Urinary bladder (tissue), 3 donors: ENCODE measurements at regions not wholly inside any gene's neighbourhood (a gene's known extent, or its start where the extent isn't known, plus 50 kb on each side); places are given as distances from the start of the nearest gene placed in this dataset.

ENCODE experiments used
- DNase-seq: peaks from one replicate; pipeline ENCODE4 v3.0.0-alpha.2; 2015; ENCODE audit errors: extremely low spot score
- H3K27ac ChIP-seq: one replicate; pipeline ENCODE4 v1.5.1; 2013; ENCODE audit warnings: low read depth, mild to moderate bottlenecking, moderate library complexity
- H3K36me3 ChIP-seq: one replicate; pipeline ENCODE4 v1.6.1; 2013; ENCODE audit warnings: mild to moderate bottlenecking, moderate library complexity; ENCODE audit not compliant: insufficient read depth
- H3K4me1 ChIP-seq: one replicate; pipeline ENCODE4 v1.6.1; 2013; ENCODE audit warnings: mild to moderate bottlenecking, moderate library complexity; ENCODE audit not compliant: insufficient read depth
- H3K4me3 ChIP-seq: one replicate; pipeline ENCODE4 v1.5.1; 2013; ENCODE audit warnings: low read depth, low read length
- WGBS: extraction: QIAGEN DNeasy Blood & Tissue Kit; methylation state at CpG from one replicate; pipeline ENCODE4 v1.1.7; 2013; 5-methylcytosine and 5-hydroxymethylcytosine counted together
- donor health status: healthy with polysubstance abuse.
- donor health status: healthy.

GRCh38 chr12:24482882-24483604, 465.9 kb downstream of the BCAT1 start:
- 84% methylated on average over 3 of the region's 3 CpGs for WGBS

GRCh38 chr12:24482044-24482443, 466.9 kb downstream of the BCAT1 start:
- Histone ChIP-seq H3K27ac (no peak overlapping the region), H3K36me3 (no peaks in the 10 kb centered on the region), H3K4me1 (no peaks in the 10 kb centered on the region), H3K4me3 (no peak overlapping the region)
- WGBS, result 98% methylated on average over 3 of the region's 3 CpGs
- no peak for DNase-seq

More at GRCh38 chr12:24482882-24483604, 465.9 kb downstream of the BCAT1 start:
- DNase-seq, result no peak
- Histone ChIP-seq H3K27ac (no peak overlapping the region), H3K36me3 (no peaks in the 10 kb centered on the region), H3K4me1 (no peaks in the 10 kb centered on the region), H3K4me3 (no peak overlapping the region)

- no peak for DNase-seq
- Histone ChIP-seq H3K4me3 (no peak overlapping the region), H3K4me1 (no peaks in the 10 kb centered on the region), H3K27ac (no peak overlapping the region), H3K36me3 (no peaks in the 10 kb centered on the region)
- 75% methylated on average over 5 of the region's 5 CpGs for WGBS
These were observed 468.0 kb downstream of the BCAT1 start for GRCh38 chr12:24480766-24481449.

GRCh38 chr12:24479131-24479530, 469.8 kb downstream of the BCAT1 start:
- no peak overlapping the region for H3K27ac ChIP-seq
- H3K4me1 ChIP-seq, result no peaks in the 10 kb centered on the region
- no peak for DNase-seq
- H3K4me3 ChIP-seq, result no peak overlapping the region
- WGBS, result 82% methylated on average over 5 of the region's 5 CpGs
- H3K36me3 ChIP-seq, result no peaks in the 10 kb centered on the region

GRCh38 chr12:24478254-24478653, 470.6 kb downstream of the BCAT1 start:
- no peaks in the 10 kb centered on the region for H3K4me1 ChIP-seq
- no peak overlapping the region for H3K27ac ChIP-seq
- no peaks in the 10 kb centered on the region for H3K36me3 ChIP-seq
- no peak for DNase-seq
- WGBS, result 88% methylated on average over 1 of the region's 1 CpG
- H3K4me3 ChIP-seq, result no peak overlapping the region

GRCh38 chr12:24476310-24476709, 472.6 kb downstream of the BCAT1 start:
- WGBS, result 93% methylated on average over 6 of the region's 6 CpGs
- no peak for DNase-seq

GRCh38 chr12:24475337-24475736, 473.6 kb downstream of the BCAT1 start:
- no peak for DNase-seq
- no peak overlapping the region for H3K4me3 ChIP-seq
- H3K4me1 ChIP-seq, result no peaks in the 10 kb centered on the region
- no peaks in the 10 kb centered on the region for H3K36me3 ChIP-seq
- H3K27ac ChIP-seq, result no peak overlapping the region
- WGBS, result 92% methylated on average over 5 of the region's 5 CpGs

More at GRCh38 chr12:24476310-24476709, 472.6 kb downstream of the BCAT1 start:
- Histone ChIP-seq H3K27ac (no peak overlapping the region), H3K4me1 (no peaks in the 10 kb centered on the region), H3K4me3 (no peak overlapping the region), H3K36me3 (no peaks in the 10 kb centered on the region)

GRCh38 chr12:24473097-24473496, 475.8 kb downstream of the BCAT1 start:
- DNase-seq, result no peak
- H3K27ac ChIP-seq, result no peak overlapping the region
- no peaks in the 10 kb centered on the region for H3K36me3 ChIP-seq
- WGBS, result 79% methylated on average over 4 of the region's 4 CpGs
- H3K4me3 ChIP-seq, result no peak overlapping the region
- H3K4me1 ChIP-seq, result no peaks in the 10 kb centered on the region

GRCh38 chr12:24470050-24470449, 478.9 kb downstream of the BCAT1 start:
- H3K4me3 ChIP-seq, result no peak overlapping the region

GRCh38 chr12:24469089-24469488, 479.8 kb downstream of the BCAT1 start:
- DNase-seq, result no peak
- no peaks in the 10 kb centered on the region for H3K4me1 ChIP-seq
- H3K4me3 ChIP-seq, result no peak overlapping the region
- no peaks in the 10 kb centered on the region for H3K36me3 ChIP-seq
- no peak overlapping the region for H3K27ac ChIP-seq
- WGBS, result 87% methylated on average over 10 of the region's 10 CpGs

More at GRCh38 chr12:24470050-24470449, 478.9 kb downstream of the BCAT1 start:
- H3K36me3 ChIP-seq, result no peaks in the 10 kb centered on the region
- no peaks in the 10 kb centered on the region for H3K4me1 ChIP-seq
- no peak overlapping the region for H3K27ac ChIP-seq
- 83% methylated on average over 4 of the region's 4 CpGs for WGBS
- DNase-seq, result no peak

GRCh38 chr12:24467226-24467625, 481.7 kb downstream of the BCAT1 start:
- DNase-seq, result no peak
- Histone ChIP-seq H3K27ac (no peak overlapping the region), H3K4me3 (no peak overlapping the region), H3K4me1 (no peaks in the 10 kb centered on the region), H3K36me3 (no peaks in the 10 kb centered on the region)
- WGBS, result 76% methylated on average over 3 of the region's 3 CpGs

- no peak overlapping the region for H3K4me3 ChIP-seq
- H3K36me3 ChIP-seq, result no peaks in the 10 kb centered on the region
- no peaks in the 10 kb centered on the region for H3K4me1 ChIP-seq
- no peak for DNase-seq
- no peak overlapping the region for H3K27ac ChIP-seq
- 77% methylated on average over 6 of the region's 6 CpGs for WGBS
These were observed 485.5 kb downstream of the BCAT1 start for GRCh38 chr12:24463375-24463774.

- no peaks in the 10 kb centered on the region for H3K4me1 ChIP-seq
- DNase-seq, result no peak
- 98% methylated on average over 1 of the region's 1 CpG for WGBS
- no peak overlapping the region for H3K27ac ChIP-seq
- no peak overlapping the region for H3K4me3 ChIP-seq
- no peaks in the 10 kb centered on the region for H3K36me3 ChIP-seq
These were observed 486.0 kb downstream of the BCAT1 start for GRCh38 chr12:24462946-24463345.

GRCh38 chr12:24460506-24460905, 488.4 kb downstream of the BCAT1 start:
- Histone ChIP-seq H3K4me3 (no peak overlapping the region), H3K36me3 (no peaks in the 10 kb centered on the region), H3K4me1 (no peaks in the 10 kb centered on the region), H3K27ac (no peak overlapping the region)
- WGBS, result 78% methylated on average over 3 of the region's 3 CpGs
- no peak for DNase-seq
